ENCODE measurements at regions not wholly inside any gene's neighbourhood (a gene's known extent, or its start where the extent isn't known, plus 50 kb on each side); places are given as distances from the start of the nearest gene placed in this dataset.
"Not testable (repeated sequence)": the region's sequence is repeated elsewhere in the genome, so short reads cannot be mapped to it uniquely, and the experiment has no call there.

DNA sequence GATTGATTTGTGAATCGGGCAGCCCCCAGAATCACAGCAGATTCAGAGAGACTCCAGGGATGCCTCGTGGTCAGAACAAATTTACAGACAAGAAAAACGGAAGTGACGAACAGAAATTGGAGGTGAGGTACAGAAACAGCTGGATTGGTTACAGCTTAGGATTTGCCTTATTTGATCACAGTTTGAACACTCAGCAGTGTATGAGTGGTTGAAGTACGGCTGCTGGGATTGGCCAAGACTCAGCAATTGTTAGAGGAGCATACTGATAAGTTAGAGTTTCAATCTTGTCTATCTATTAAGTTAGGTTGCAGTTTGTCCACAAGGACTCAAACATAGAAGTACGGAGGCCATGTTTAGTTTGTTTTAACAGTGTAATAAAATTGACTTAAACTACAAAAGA is 61.1 kb upstream of the KBTBD8 start:
- TF ChIP-seq, protein P1, sequence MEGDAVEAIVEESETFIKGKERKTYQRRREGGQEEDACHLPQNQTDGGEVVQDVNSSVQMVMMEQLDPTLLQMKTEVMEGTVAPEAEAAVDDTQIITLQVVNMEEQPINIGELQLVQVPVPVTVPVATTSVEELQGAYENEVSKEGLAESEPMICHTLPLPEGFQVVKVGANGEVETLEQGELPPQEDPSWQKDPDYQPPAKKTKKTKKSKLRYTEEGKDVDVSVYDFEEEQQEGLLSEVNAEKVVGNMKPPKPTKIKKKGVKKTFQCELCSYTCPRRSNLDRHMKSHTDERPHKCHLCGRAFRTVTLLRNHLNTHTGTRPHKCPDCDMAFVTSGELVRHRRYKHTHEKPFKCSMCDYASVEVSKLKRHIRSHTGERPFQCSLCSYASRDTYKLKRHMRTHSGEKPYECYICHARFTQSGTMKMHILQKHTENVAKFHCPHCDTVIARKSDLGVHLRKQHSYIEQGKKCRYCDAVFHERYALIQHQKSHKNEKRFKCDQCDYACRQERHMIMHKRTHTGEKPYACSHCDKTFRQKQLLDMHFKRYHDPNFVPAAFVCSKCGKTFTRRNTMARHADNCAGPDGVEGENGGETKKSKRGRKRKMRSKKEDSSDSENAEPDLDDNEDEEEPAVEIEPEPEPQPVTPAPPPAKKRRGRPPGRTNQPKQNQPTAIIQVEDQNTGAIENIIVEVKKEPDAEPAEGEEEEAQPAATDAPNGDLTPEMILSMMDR (IDR thresholded peaks at IDR 0.05 in 8 of 11, conservative IDR thresholded peaks at IDR 0.05 in 3 of 11): not testable (repeated sequence)
- TF ChIP-seq POLR2A (IDR thresholded peaks at IDR 0.05): not testable (repeated sequence)

All from spleen (tissue), 7 donors.